C1 segment of cervical spinal cord (tissue), 14 donors: ENCODE measurements at regions not wholly inside any gene's neighbourhood (a gene's known extent, or its start where the extent isn't known, plus 50 kb on each side); places are given as distances from the start of the nearest gene placed in this dataset.
"Not testable (repeated sequence)": the region's sequence is repeated elsewhere in the genome, so short reads cannot be mapped to it uniquely, and the experiment has no call there.

ENCODE experiments used
- DNase-seq, 14 donors: peaks; one replicate each; lab custom pipeline; 2025; lab: John Stamatoyannopoulos, UW

DNA sequence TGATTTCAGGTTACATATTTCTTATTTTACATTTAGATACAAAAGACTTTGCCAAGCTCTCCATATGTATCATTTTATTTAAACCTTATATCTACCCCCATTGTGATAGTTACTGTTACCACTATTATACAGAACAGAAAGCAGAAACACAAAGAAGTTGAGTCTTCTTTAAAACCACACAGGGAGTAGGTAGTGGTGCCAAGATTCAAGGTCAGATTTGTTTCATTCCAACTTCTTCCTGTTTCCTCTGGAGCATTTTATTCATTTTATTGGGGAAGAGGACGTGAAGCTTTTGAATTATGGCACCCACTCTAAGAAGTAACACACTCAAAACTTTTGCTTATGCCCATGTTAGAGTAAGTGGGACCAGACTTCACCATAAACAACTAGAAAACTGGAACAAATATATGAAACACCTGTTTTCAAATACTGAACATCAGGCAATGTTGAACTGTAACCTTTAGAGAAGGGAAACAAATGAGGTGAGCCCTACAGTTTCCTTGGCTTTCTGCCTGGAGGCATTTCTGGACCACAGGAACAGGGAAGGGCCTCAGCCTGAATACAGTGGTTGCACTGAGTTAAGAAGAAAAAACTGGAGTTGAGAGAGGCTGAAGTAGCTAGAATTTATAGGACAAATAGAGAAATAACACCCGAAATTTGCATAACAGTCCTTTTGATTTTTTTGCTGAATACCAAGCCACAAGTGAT is 160.4 kb upstream of the SSTR1 start:
- no peak for DNase-seq

DNA sequence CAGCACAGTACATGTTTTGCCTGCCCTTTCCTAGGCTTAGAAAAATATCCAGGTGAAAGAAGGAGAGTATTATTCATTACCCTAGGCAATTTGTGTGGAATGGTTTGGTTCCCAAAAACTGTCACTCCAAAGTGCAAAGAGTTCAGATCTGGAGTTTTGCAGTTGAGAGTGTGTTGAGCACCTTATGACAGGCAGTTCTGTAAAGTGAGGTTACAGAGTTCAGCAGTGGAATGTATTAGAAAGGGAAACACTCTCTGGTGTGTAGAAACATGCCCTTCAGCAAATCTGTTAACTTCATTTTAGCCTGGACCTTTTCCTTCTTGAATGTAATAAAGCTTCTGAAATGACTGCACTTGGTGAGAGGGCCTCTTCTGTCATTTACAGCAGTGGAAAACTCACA is 154.0 kb upstream of the SSTR1 start:
- no peak for DNase-seq

DNA sequence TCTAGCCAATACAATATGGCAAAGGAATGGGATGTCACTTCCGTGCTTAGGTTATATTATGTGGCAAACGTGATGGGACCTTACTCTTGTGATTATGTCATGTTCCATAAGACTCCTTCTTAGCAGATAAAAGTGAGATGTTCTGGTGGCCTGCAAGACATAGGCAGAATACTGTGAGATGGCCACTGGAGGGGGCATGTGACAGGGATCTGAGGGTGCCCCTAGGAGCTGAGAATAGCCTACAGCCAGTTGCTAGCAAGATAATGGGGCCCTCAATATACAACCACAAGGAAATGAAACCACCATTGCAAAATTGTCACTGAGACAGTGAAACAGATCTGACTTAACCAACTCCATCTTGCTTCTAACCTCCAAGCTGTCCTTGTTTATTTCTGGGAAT is 151.4 kb upstream of the SSTR1 start:
- DNase-seq: no peak

- not testable (repeated sequence) for DNase-seq
Measured at GRCh38 chr14:38062223-38062622, 145.5 kb upstream of the SSTR1 start.

- no peak for DNase-seq
Measured at GRCh38 chr14:38063711-38064320, 143.9 kb upstream of the SSTR1 start.

DNA sequence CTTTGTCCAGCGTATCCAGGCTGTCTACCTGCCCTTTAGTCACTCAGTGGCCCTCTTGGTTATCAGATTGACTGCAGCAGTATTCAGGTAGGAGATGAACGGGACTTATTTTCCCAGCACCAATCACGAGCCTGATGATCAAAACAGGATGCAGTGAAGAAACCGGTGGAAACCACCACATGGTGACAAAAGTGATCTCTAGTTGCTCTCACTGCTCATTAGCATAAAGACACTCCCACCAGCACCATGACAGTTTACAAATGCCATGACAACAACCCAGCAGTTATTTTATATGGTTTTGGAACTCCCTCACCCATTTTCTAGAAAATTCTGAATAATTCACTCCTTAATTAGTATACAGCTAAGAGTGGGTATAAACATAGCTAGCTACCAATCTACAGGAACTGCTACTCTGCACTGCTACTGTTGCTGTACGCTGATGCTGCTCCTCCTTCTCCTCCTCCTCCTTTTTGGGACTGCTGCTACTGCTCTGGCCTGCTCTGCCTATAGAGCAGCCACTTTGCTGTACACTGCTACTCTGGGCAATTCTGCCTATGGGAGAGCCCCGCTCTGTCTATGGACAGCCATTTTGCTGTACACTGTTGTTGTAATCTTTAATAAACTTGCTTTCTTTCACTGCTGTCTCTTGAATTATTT is 142.5 kb upstream of the SSTR1 start:
- no peak for DNase-seq

- no peak for DNase-seq
Measured at GRCh38 chr14:38070061-38070588, 137.6 kb upstream of the SSTR1 start.

DNA sequence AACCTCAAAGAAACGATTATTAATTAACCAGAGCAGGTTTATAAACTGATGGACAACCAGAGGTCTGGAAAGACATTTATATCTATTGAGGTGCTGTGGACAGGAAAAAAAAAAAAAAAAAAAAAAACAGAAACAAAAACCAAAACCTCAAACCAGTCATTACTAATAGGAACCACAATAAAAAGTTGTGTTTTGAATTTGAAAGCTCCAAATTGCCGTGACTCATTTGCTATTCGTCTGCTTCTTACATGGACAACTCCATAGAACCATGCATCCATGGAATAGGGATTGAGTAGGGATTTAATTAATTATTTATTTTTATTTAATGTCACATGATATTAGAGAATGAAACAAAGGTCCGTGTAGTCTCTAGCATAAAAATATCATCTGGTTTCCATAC is 134.1 kb upstream of the SSTR1 start:
- no peak for DNase-seq

- no peak for DNase-seq
Measured at GRCh38 chr14:38074081-38074480, 133.6 kb upstream of the SSTR1 start.

DNA sequence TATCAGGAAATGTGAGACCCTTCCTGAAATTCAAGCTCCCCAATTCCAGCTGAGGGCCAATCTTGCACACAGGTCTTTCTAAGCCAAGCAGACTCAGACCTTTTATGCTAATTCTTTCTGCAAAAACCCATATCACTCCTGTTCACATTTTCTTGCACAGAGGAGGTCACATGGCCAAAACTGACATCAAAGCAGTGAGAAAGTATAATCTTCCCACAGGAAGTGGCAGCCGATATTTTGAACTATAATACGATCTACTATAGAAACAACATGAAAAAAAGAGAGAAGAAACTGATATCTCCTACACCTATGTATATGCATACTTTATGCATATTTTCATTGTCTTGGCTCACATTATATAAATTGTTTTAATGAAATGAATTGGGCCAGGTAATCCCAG is 132.9 kb upstream of the SSTR1 start:
- DNase-seq: no peak

- DNase-seq: no peak
Measured at GRCh38 chr14:38078393-38078792, 129.3 kb upstream of the SSTR1 start.

GRCh38 chr14:38079268-38079667 is 128.4 kb upstream of the SSTR1 start:
- DNase-seq: no peak

DNA sequence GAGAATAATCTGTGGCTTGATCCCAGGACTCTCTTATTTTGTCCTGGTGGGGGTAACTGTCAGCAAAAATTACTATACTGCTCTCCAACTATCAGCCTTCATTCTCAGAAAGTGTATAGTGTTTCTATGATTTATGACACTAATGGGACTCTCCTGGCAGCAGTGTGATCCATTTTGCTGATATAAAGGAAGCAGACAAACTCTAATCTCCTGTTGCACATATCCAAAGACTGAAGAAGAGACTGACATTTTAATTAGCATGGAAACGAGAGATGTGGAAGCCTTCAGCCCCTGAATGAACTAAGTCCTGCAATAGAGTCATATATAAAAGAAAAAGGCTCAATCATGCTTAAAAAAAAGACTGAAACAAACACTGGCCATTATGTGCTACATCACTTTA is 127.8 kb upstream of the SSTR1 start:
- DNase-seq: no peak

DNA sequence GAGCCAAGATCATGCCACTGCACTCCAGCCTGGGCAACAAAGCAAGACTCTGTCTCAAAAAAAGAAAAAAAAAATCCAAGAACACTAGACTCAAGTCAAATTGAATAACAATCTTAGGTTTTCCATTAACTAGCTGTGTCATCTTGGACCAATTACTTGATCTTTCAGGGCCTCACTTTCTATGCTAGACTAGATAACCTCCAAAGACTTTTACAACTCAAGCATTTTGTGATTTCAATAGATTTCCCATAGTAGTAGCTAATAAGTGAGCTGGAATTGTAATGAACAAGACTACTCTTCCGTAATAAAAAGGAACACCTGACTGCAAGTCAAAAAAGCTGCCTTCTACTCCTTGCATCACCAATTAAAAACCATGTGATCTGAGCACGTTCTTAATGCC is 127.0 kb upstream of the SSTR1 start:
- DNase-seq: no peak

GRCh38 chr14:38083039-38083438 is 124.7 kb upstream of the SSTR1 start:
- no peak for DNase-seq

DNA sequence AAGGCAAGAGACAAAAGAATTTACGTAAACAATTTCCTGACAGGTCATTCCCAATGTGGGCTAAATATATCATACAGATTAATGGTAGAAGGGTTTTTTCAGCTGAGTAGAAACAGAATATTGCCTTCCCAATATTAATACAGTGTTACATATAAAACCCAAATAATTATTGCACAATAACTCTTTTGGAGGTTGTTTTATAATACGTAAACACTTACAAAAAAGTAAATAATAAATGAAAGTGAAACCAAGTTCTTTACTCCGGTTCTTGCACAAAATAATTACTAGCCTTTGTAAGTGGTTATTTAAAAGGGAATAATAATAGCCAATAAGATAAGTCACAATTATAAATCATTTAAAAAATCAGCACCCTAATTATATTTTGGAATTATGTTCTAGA is 118.6 kb upstream of the SSTR1 start:
- no peak for DNase-seq

DNA sequence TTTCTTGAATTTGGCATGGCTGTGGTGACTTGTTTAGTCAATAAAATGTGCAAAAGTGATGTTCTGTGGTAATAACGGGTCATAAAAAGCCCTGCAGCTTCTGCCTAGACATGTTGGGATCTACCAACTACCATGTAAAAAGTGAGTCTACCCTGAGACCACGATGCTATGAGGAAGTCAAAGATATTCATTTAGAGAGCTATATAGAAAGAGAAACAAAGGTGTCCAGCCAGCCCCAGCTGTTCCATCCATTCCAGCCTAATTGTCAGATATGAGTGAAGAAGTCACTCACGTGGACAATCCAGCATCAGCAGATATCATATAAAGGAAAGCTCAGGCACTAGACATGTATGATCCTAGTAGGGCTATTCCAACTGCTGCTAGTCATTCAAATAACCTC is 117.2 kb upstream of the SSTR1 start:
- no peak for DNase-seq

DNA sequence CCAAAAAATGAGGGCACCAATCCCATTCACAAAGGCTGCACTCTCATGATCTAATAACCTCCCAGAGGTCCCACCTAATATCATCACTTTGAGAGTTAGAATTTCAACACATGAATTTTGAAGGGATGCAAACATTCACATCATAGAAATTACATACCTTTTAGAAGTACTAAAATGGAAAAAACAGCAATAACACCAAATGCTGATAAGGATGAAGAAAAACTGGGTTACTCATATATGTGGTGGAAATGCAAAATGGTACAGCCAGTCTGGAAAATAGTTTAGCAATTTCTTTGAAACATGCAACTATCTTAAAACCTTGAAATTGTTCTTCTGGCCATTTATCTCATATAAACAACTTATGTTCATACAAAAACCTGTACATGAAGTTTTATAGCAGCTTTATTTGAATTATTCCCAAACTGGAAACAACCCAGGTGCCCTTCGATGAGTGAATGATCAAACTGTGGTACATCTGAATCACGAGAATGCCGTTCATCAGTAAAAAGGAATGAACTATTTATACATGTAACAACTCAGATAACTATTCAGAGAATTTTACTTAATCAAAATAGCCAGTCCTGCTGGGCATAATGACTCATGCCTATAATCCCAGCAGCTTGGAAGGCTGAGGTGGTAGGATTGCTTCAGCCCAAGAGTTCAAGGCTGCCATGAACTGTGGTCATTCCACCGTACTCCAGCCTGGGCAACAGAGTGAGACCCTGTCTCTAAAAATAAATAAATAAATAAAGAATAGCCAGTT is 109.4 kb upstream of the SSTR1 start:
- DNase-seq: no peak

- no peak for DNase-seq
Measured at GRCh38 chr14:38101679-38102078, 106.0 kb upstream of the SSTR1 start.

- DNase-seq: no peak
Measured at GRCh38 chr14:38103542-38104225, 104.0 kb upstream of the SSTR1 start.

- no peak for DNase-seq
Measured at GRCh38 chr14:38105106-38105702, 102.5 kb upstream of the SSTR1 start.
